C4-2B (cell line): ENCODE measurements at regions not wholly inside any gene's neighbourhood (a gene's known extent, or its start where the extent isn't known, plus 50 kb on each side); places are given as distances from the start of the nearest gene placed in this dataset.

ENCODE experiments used
- ZFX ChIP-seq: fragments of 450-650 bp; IDR thresholded peaks from 2 replicates; pipeline ENCODE4 v1.6.1; 2017
- TF ChIP-seq, protein P1 (sequence below): fragments of 450-650 bp; conservative IDR thresholded peaks from 2 replicates; pipeline ENCODE4 v1.5.1; 2017; ENCODE audit warnings: mild to moderate bottlenecking

- TF ChIP-seq, protein P1, sequence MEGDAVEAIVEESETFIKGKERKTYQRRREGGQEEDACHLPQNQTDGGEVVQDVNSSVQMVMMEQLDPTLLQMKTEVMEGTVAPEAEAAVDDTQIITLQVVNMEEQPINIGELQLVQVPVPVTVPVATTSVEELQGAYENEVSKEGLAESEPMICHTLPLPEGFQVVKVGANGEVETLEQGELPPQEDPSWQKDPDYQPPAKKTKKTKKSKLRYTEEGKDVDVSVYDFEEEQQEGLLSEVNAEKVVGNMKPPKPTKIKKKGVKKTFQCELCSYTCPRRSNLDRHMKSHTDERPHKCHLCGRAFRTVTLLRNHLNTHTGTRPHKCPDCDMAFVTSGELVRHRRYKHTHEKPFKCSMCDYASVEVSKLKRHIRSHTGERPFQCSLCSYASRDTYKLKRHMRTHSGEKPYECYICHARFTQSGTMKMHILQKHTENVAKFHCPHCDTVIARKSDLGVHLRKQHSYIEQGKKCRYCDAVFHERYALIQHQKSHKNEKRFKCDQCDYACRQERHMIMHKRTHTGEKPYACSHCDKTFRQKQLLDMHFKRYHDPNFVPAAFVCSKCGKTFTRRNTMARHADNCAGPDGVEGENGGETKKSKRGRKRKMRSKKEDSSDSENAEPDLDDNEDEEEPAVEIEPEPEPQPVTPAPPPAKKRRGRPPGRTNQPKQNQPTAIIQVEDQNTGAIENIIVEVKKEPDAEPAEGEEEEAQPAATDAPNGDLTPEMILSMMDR = no peak
- TF ChIP-seq ZFX = no peak
These were observed 308.3 kb upstream of the NCAM1 start for GRCh38 chr11:112652786-112653390.
